ENCODE measurements at regions not wholly inside any gene's neighbourhood (a gene's known extent, or its start where the extent isn't known, plus 50 kb on each side); places are given as distances from the start of the nearest gene placed in this dataset.
A peak's percentile ranks its signal among the peaks of the same experiment; 100 is the strongest.

DNA sequence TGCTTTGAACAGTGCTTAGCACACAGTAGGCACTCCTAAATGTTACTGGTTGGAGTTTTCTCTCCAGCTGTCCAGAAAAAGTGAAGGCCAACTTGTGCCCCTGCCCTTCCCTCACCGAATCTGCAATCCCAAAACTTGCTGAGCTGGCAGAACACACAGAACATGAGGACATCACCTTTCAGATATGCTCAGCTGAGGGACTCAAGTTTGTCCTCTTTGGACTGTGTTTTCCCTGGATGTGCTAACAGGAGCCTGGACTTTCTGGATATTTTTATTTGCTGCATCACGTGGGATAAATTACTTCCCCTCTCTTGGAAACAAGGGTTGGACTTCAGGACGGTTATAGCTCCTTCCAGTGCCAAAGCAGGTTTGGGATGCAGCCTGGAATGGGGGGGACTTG, 59.5 kb upstream of the SMAD6 start (continued):
- TF ChIP-seq, protein P1, sequence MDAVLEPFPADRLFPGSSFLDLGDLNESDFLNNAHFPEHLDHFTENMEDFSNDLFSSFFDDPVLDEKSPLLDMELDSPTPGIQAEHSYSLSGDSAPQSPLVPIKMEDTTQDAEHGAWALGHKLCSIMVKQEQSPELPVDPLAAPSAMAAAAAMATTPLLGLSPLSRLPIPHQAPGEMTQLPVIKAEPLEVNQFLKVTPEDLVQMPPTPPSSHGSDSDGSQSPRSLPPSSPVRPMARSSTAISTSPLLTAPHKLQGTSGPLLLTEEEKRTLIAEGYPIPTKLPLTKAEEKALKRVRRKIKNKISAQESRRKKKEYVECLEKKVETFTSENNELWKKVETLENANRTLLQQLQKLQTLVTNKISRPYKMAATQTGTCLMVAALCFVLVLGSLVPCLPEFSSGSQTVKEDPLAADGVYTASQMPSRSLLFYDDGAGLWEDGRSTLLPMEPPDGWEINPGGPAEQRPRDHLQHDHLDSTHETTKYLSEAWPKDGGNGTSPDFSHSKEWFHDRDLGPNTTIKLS (IDR thresholded peaks at IDR 0.05; ENCODE audit: borderline replicate concordance, low read depth): no peak
- TF ChIP-seq MAFF (IDR thresholded peaks at IDR 0.05; ENCODE audit: low read length) (peak; percentile 84), MAFK (IDR thresholded peaks at IDR 0.05; ENCODE audit: low read length) (peak; percentile 90)

DNA sequence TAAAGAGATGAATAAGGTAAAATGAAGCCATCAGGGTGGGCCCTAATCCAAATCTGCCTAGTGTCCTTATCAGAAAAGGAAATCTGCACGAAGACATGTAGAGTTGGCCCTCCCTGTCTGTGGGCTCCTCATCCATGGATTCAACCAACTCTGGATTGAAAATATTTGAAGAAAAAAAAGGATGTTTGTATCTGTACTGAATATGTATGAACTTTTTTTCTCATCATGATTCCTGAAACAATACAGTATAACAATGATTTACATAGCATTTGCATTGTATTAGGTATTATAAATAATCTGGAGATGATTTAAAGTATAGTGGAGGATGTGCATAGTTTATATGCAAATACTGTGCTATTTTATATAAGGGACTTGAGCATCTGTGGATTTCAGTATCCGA, 59.0 kb upstream of the SMAD6 start:
- no peak for FAIRE-seq
- ChIA-PET POLR2A (interaction anchor here (1.3 to 2.2 kb wide), 2 partner anchors 10 to 20 kb away, joined by 3 to 9 read pairs; no protein-coding TSS in a partner anchor), CTCF (ENCODE audit: low intra/inter-chr PET ratio) (no interaction called here)
- in situ Hi-C loops (cut with MboI): no loop called here
- Histone ChIP-seq H3K4me1 (replicated peaks in 1 of 2; ENCODE audit: control insufficient read depth in 2 of 2, insufficient read depth in 2 of 2, low read length in 2 of 2) (peaks cover 21 to 22% of the 10 kb centered on the region in 2 experiments), H3K9me1 (ENCODE audit: control insufficient read depth, insufficient read depth, low read length) (no peaks in the 10 kb centered on the region), H3K9ac (ENCODE audit: insufficient read depth in 1 of 2, low read depth in 2 of 2, low read length in 2 of 2) (no peak overlapping the region), H3K36me3 (ENCODE audit: control insufficient read depth, insufficient read depth, low read length) (peaks cover 66% of the 10 kb centered on the region), H3K27ac (ENCODE audit: extremely low read depth, low read depth, low read length) (no peak overlapping the region), H2AFZ (ENCODE audit: low read depth, low read length) (no peak overlapping the region), H3K9me3 (replicated peaks; ENCODE audit: control insufficient read depth, insufficient read depth, low read depth, low read length) (no peaks in the 10 kb centered on the region), H3K27me3 (ENCODE audit: control insufficient read depth in 2 of 2, insufficient read depth in 2 of 2, low read length in 2 of 2) (no peaks in the 10 kb centered on the region), H3K79me2 (ENCODE audit: control insufficient read depth, insufficient read depth, low read length) (peaks cover 68% of the 10 kb centered on the region), H3K4me3 (no peak overlapping the region), H3K4me2 (ENCODE audit: insufficient read depth, low read length) (no peak overlapping the region), H4K20me1 (replicated peaks; ENCODE audit: control insufficient read depth, insufficient read depth, low read length) (peaks cover 12% of the 10 kb centered on the region; the same call in 1 of the 2 replicates)
- TF ChIP-seq, protein P2, sequence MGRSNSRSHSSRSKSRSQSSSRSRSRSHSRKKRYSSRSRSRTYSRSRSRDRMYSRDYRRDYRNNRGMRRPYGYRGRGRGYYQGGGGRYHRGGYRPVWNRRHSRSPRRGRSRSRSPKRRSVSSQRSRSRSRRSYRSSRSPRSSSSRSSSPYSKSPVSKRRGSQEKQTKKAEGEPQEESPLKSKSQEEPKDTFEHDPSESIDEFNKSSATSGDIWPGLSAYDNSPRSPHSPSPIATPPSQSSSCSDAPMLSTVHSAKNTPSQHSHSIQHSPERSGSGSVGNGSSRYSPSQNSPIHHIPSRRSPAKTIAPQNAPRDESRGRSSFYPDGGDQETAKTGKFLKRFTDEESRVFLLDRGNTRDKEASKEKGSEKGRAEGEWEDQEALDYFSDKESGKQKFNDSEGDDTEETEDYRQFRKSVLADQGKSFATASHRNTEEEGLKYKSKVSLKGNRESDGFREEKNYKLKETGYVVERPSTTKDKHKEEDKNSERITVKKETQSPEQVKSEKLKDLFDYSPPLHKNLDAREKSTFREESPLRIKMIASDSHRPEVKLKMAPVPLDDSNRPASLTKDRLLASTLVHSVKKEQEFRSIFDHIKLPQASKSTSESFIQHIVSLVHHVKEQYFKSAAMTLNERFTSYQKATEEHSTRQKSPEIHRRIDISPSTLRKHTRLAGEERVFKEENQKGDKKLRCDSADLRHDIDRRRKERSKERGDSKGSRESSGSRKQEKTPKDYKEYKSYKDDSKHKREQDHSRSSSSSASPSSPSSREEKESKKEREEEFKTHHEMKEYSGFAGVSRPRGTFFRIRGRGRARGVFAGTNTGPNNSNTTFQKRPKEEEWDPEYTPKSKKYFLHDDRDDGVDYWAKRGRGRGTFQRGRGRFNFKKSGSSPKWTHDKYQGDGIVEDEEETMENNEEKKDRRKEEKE (IDR thresholded peaks at IDR 0.05; ENCODE audit: borderline replicate concordance in 1 of 2, control insufficient read depth in 1 of 2, low read depth in 2 of 2, low read length in 1 of 2): no peak
- TF ChIP-seq, protein P3, sequence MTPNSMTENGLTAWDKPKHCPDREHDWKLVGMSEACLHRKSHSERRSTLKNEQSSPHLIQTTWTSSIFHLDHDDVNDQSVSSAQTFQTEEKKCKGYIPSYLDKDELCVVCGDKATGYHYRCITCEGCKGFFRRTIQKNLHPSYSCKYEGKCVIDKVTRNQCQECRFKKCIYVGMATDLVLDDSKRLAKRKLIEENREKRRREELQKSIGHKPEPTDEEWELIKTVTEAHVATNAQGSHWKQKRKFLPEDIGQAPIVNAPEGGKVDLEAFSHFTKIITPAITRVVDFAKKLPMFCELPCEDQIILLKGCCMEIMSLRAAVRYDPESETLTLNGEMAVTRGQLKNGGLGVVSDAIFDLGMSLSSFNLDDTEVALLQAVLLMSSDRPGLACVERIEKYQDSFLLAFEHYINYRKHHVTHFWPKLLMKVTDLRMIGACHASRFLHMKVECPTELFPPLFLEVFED (CRISPR knock-in tag; conservative IDR thresholded peaks at IDR 0.05): no peak
- TF ChIP-seq HNRNPLL (IDR thresholded peaks at IDR 0.05; ENCODE audit: low read depth, low read length, poor library complexity, severe bottlenecking) (no peak), CHCHD3 (CRISPR knock-in tag; IDR thresholded peaks at IDR 0.05) (no peak), ELF1 (tag; IDR thresholded peaks at IDR 0.05) (no peak), ZNF354B (CRISPR knock-in tag; IDR thresholded peaks at IDR 0.05) (no peak)
- TF ChIP-seq, protein P4, sequence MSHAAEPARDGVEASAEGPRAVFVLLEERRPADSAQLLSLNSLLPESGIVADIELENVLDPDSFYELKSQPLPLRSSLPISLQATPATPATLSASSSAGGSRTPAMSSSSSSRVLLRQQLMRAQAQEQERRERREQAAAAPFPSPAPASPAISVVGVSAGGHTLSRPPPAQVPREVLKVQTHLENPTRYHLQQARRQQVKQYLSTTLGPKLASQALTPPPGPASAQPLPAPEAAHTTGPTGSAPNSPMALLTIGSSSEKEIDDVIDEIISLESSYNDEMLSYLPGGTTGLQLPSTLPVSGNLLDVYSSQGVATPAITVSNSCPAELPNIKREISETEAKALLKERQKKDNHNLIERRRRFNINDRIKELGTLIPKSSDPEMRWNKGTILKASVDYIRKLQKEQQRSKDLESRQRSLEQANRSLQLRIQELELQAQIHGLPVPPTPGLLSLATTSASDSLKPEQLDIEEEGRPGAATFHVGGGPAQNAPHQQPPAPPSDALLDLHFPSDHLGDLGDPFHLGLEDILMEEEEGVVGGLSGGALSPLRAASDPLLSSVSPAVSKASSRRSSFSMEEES (CRISPR knock-in tag; IDR thresholded peaks at IDR 0.05): no peak
- intact Hi-C loops (cut with micrococcal nuclease): no loop called here
- no peak for ATAC-seq
- no peak for DNase-seq (ENCODE audit: extremely low read depth in 1 of 4, low spot score in 3 of 4)
- no TSS peak for BruUV-seq (replicated peaks)
- 6% methylated on average over 2 of the region's 2 CpGs for WGBS (ENCODE audit: insufficient coverage, low coverage, missing lambda C conversion rate)

Measured in K562 (cell line).